B cell (primary cell): ENCODE measurements at regions not wholly inside any gene's neighbourhood (a gene's known extent, or its start where the extent isn't known, plus 50 kb on each side); places are given as distances from the start of the nearest gene placed in this dataset.

ENCODE experiments used
- ATAC-seq: fragments of 200-7000 bp; cut with Tn5 transposase; one replicate; pipeline ENCODE4 v1.10.0; 2021; ENCODE audit warnings: low read depth, mild to moderate bottlenecking, moderate number of reproducible peaks, moderate library complexity
- CTCF ChIA-PET: fragments of 350-600 bp; sonication (Branson Sonifier 250); formaldehyde crosslinking; loops from one replicate; lab custom pipeline; 2021; ENCODE audit warnings: antibody characterized with exemption, inconsistent platforms; lab: Charles Lee
- POLR2A ChIA-PET: fragments of 350-600 bp; sonication (Branson Sonifier 250); formaldehyde crosslinking; loops from one replicate; lab custom pipeline; 2021; ENCODE audit warnings: antibody characterized with exemption; lab: Charles Lee
- DNase-seq: peaks from one replicate; pipeline ENCODE4 v3.0.0; 2013
- H2AFZ ChIP-seq: 2 replicates; pipeline ENCODE4 v1.6.1; 2012; ENCODE audit warnings: mild to moderate bottlenecking, low read depth, low read length; ENCODE audit not compliant: insufficient read depth, poor library complexity, severe bottlenecking
- H3K27ac ChIP-seq, 2 donors: 1 replicate in 1 of 2; 2 replicates in 1 of 2; pipeline ENCODE4 v1.5.1; 2012 to 2013; ENCODE audit warnings: low read length in 2 of 2, mild to moderate bottlenecking in 2 of 2, moderate library complexity in 1 of 2
- H3K27me3 ChIP-seq, 4 experiments: fragments of 200-600 bp in 1 of 4; sonication (generic) in 1 of 4; replicated peaks in 1 of 4; 1 replicate in 2 of 4; 2 replicates in 2 of 4; pipeline versions ENCODE4 v1.6.1 to v1.7.0; 2013 to 2016; ENCODE audit warnings: low read length in 3 of 4, mild to moderate bottlenecking in 2 of 4, mixed read lengths in 1 of 4, moderate library complexity in 1 of 4; ENCODE audit not compliant: insufficient read depth in 4 of 4, control insufficient read depth in 3 of 4; ENCODE audit errors: control extremely low read depth in 1 of 4
- H3K36me3 ChIP-seq, 2 experiments: replicated peaks in 1 of 2; 1 replicate in 1 of 2; 2 replicates in 1 of 2; pipeline versions ENCODE4 v1.6.1 to v1.7.1; 2013; ENCODE audit warnings: low read length in 1 of 2; ENCODE audit not compliant: insufficient read depth in 2 of 2, control insufficient read depth in 1 of 2; ENCODE audit errors: control extremely low read depth in 1 of 2, extremely low read depth in 1 of 2
- H3K4me1 ChIP-seq, 2 donors: fragments of 200-600 bp in 1 of 2; sonication (generic) in 1 of 2; 1 replicate in 1 of 2; 2 replicates in 1 of 2; pipeline versions ENCODE4 v1.5.1 to v1.6.1; 2013 to 2017; ENCODE audit warnings: low read length in 2 of 2; ENCODE audit not compliant: control insufficient read depth in 2 of 2, insufficient read depth in 2 of 2
- H3K4me2 ChIP-seq: replicated peaks from 2 replicates; pipeline ENCODE3; 2012; ENCODE audit warnings: mild to moderate bottlenecking, low read depth, low read length; ENCODE audit not compliant: poor library complexity, severe bottlenecking
- H3K4me3 ChIP-seq, 5 experiments: fragments of 200-600 bp in 1 of 5; sonication (generic) in 1 of 5; 1 replicate in 3 of 5; 2 replicates in 2 of 5; pipeline versions ENCODE4 v1.5.1 to v1.7.0; 2011 to 2016; ENCODE audit warnings: low read length in 4 of 5, mild to moderate bottlenecking in 4 of 5, low read depth in 2 of 5, control low read depth in 1 of 5, moderate library complexity in 1 of 5; ENCODE audit not compliant: insufficient read depth in 1 of 5; ENCODE audit errors: control extremely low read depth in 1 of 5, extremely low read depth in 1 of 5
- H3K79me2 ChIP-seq: fragments of 200-600 bp; sonication (generic); one replicate; pipeline ENCODE4 v1.6.0; 2016; ENCODE audit warnings: low read length; ENCODE audit not compliant: control insufficient read depth, insufficient read depth
- H3K9ac ChIP-seq: fragments of 200-600 bp; sonication (generic); 2 replicates; pipeline ENCODE4 v1.6.1; 2017; ENCODE audit warnings: mild to moderate bottlenecking, low read length, moderate library complexity
- H3K9me3 ChIP-seq, 3 donors: one replicate each; pipeline versions ENCODE4 v1.6.1 to v1.7.1; 2013; ENCODE audit warnings: low read length in 2 of 3; ENCODE audit not compliant: control insufficient read depth in 2 of 3, insufficient read depth in 1 of 3; ENCODE audit errors: control extremely low read depth in 1 of 3
- H4K20me1 ChIP-seq: 2 replicates; pipeline ENCODE4 v1.6.0; 2012; ENCODE audit warnings: mild to moderate bottlenecking, low read length; ENCODE audit not compliant: insufficient read depth, control insufficient read depth, poor library complexity, severe bottlenecking
- H3K27ac Mint-ChIP-seq: one replicate; pipeline ENCODE4 v1.8.0; 2021; ENCODE audit warnings: mixed read lengths
- H3K27me3 Mint-ChIP-seq: one replicate; pipeline ENCODE4 v1.8.0; 2021; ENCODE audit warnings: mixed read lengths
- H3K4me1 Mint-ChIP-seq: one replicate; pipeline ENCODE4 v1.8.0; 2021; ENCODE audit warnings: mixed read lengths
- H3K4me3 Mint-ChIP-seq: one replicate; pipeline ENCODE4 v1.8.0; 2021; ENCODE audit warnings: mixed read lengths
- H3K9me3 Mint-ChIP-seq: one replicate; pipeline ENCODE4 v1.8.0; 2022; ENCODE audit warnings: mixed read lengths; ENCODE audit not compliant: insufficient read depth
- CTCF ChIP-seq: fragments of 200-600 bp; IDR thresholded peaks from one replicate; pipeline ENCODE4 v1.8.0; 2022; ENCODE audit warnings: antibody characterized with exemption, mild to moderate bottlenecking
- EZH2 ChIP-seq: IDR thresholded peaks from 2 replicates; pipeline ENCODE4 v1.6.1; 2012; ENCODE audit warnings: borderline replicate concordance, low read depth, mild to moderate bottlenecking, moderate library complexity, low read length; ENCODE audit not compliant: insufficient read depth, poor library complexity, severe bottlenecking
- WGBS: methylation state at CpG from one replicate; pipeline ENCODE4 v1.1.5; 2013; ENCODE audit warnings: missing lambda C conversion rate; ENCODE audit not compliant: insufficient coverage; 5-methylcytosine and 5-hydroxymethylcytosine counted together
- intact Hi-C: fragments of 100-400 bp; cut with micrococcal nuclease; formaldehyde crosslinking; loops from one replicate; pipeline ENCODE4 v1.10.0; 2022

DNA sequence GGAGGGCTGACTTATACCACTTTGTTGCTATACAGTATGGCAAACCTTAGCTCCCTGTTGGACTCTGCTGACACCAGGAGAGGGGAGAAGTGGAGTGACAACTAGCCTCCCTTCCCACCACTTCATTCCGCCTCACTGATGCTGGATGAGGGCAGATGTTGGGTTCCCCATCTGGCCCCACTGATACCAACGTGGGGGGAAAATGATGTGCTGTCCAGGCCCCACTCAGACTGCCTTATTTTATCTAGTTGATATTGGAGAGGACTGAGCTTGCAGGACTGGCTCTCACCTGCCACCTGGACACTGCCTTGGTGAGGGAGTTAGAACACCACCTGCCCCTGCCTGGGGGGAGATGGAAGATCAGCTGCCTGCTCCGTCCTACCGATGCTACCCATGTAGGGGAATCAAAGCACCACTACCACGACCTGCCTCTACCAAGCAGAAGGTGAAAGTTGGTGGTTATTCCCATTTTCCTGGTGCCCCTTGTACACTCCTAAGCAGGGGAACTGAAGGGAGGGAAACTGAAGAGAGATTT is 292.1 kb downstream of the GADD45G start:
- POLR2A ChIA-PET = no interaction called here
- ATAC-seq = no peak

DNA sequence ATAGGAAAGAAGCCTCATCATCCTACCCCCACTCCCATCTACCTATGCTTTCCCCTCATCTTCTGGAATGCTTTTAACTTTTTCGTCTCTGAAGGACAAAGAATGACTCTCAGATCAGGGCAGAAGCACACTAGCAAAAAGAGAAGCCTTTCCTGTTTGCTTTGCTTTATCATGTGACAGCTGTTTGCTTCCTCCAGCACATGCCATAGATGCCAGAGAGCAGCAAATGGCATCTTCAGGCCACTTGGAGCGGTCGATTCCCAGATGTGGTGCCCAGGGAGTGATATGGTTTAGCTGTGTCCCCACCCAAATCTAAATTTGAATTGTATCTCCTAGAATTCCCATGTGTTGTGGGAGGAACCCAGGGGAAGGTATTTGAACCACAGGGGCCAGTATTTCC is 294.8 kb downstream of the GADD45G start:
- Histone ChIP-seq H3K36me3 (no peaks in the 10 kb centered on the region), H3K9me3 (no peaks in the 10 kb centered on the region), H3K4me1 (no peaks in the 10 kb centered on the region), H3K4me2 (no peak overlapping the region), H3K27ac (no peak overlapping the region), H2AFZ (no peak overlapping the region), H3K9ac (no peak overlapping the region), H4K20me1 (no peaks in the 10 kb centered on the region), H3K27me3 (peaks cover 0 to 3% (median 1%) of the 10 kb centered on the region in 4 experiments), H3K79me2 (no peaks in the 10 kb centered on the region), H3K4me3 (no peak overlapping the region)
- Mint-ChIP-seq H3K9me3 (no peaks in the 10 kb centered on the region), H3K27me3 (peaks cover 27% of the 10 kb centered on the region), H3K27ac (no peak overlapping the region), H3K4me3 (no peak overlapping the region), H3K4me1 (no peaks in the 10 kb centered on the region)
- intact Hi-C loops = no loop called here
- WGBS = 80% methylated on average over 1 of the region's 3 CpGs
- TF ChIP-seq CTCF (no peak), EZH2 (no peak)
- DNase-seq (no peak), ATAC-seq (no peak)
- ChIA-PET POLR2A (no interaction called here), CTCF (no interaction called here)

More for the DNA sequence above, 292.1 kb downstream of the GADD45G start:
- DNase-seq = no peak
- no peaks in the 10 kb centered on the region for H3K36me3 ChIP-seq
- no peak overlapping the region for H3K9ac ChIP-seq
- TF ChIP-seq EZH2 = no peak
- TF ChIP-seq CTCF = no peak
- H3K27ac ChIP-seq = no peak overlapping the region
- no peaks in the 10 kb centered on the region for H3K27me3 ChIP-seq
- Mint-ChIP-seq H3K9me3 (no peaks in the 10 kb centered on the region), H3K4me1 (no peaks in the 10 kb centered on the region), H3K4me3 (no peak overlapping the region), H3K27me3 (peaks cover 13% of the 10 kb centered on the region), H3K27ac (no peak overlapping the region)
- H3K4me2 ChIP-seq = no peak overlapping the region
- no peaks in the 10 kb centered on the region for H3K79me2 ChIP-seq
- no peak overlapping the region for H2AFZ ChIP-seq
- WGBS = 100% methylated on average over 1 of the region's 5 CpGs
- intact Hi-C loops = no loop called here
- H3K4me3 ChIP-seq = no peak overlapping the region
- H3K9me3 ChIP-seq = no peaks in the 10 kb centered on the region
- no peaks in the 10 kb centered on the region for H3K4me1 ChIP-seq
- CTCF ChIA-PET = no interaction called here
- no peaks in the 10 kb centered on the region for H4K20me1 ChIP-seq
